ENCODE measurements at regions not wholly inside any gene's neighbourhood (a gene's known extent, or its start where the extent isn't known, plus 50 kb on each side); places are given as distances from the start of the nearest gene placed in this dataset.

GRCh38 chr3:144463911-144464310, 492.3 kb downstream of the DIPK2A start:
- H3K4me2 ChIP-seq (ENCODE audit: insufficient read depth, insufficient read length, low read length) = no peak overlapping the region
- H3K14ac ChIP-seq (ENCODE audit: insufficient read depth, low read length) = no peak overlapping the region
- no peak overlapping the region for H4K5ac ChIP-seq (ENCODE audit: insufficient read length, low read depth, low read length)
- no peak overlapping the region for H2BK12ac ChIP-seq (ENCODE audit: insufficient read length, low read depth, low read length)
- WGBS (ENCODE audit: extremely low coverage, insufficient read length, low lambda C conversion rate) = no CpG with 5 or more reads among the region's 3 CpGs
- no peaks in the 10 kb centered on the region for H4K20me1 ChIP-seq (ENCODE audit: control insufficient read depth, insufficient read depth, insufficient read length)
- TF ChIP-seq, protein P1, sequence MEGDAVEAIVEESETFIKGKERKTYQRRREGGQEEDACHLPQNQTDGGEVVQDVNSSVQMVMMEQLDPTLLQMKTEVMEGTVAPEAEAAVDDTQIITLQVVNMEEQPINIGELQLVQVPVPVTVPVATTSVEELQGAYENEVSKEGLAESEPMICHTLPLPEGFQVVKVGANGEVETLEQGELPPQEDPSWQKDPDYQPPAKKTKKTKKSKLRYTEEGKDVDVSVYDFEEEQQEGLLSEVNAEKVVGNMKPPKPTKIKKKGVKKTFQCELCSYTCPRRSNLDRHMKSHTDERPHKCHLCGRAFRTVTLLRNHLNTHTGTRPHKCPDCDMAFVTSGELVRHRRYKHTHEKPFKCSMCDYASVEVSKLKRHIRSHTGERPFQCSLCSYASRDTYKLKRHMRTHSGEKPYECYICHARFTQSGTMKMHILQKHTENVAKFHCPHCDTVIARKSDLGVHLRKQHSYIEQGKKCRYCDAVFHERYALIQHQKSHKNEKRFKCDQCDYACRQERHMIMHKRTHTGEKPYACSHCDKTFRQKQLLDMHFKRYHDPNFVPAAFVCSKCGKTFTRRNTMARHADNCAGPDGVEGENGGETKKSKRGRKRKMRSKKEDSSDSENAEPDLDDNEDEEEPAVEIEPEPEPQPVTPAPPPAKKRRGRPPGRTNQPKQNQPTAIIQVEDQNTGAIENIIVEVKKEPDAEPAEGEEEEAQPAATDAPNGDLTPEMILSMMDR (conservative IDR thresholded peaks at IDR 0.05) = no peak
- no peak overlapping the region for H3K27ac Mint-ChIP-seq
- no peak overlapping the region for H3K18ac ChIP-seq (ENCODE audit: insufficient read length, low read depth, low read length)
- H3K4me3 Mint-ChIP-seq = no peak overlapping the region
- H3K56ac ChIP-seq (ENCODE audit: insufficient read length, low read depth, low read length) = no peak overlapping the region
- H4K91ac ChIP-seq (ENCODE audit: insufficient read length, low read depth, low read length) = no peak overlapping the region
- H3K4me1 ChIP-seq (ENCODE audit: insufficient read depth, low read length) = no peaks in the 10 kb centered on the region; the same call in 1 of the 2 replicates
- H3K4me1 Mint-ChIP-seq = no peaks in the 10 kb centered on the region
- H2BK5ac ChIP-seq (ENCODE audit: insufficient read length, low read length) = no peak overlapping the region
- H3K23ac ChIP-seq (ENCODE audit: insufficient read length, low read depth, low read length) = no peak overlapping the region
- H3T11ph ChIP-seq (ENCODE audit: low read length) = no peak overlapping the region
- H3K79me1 ChIP-seq (ENCODE audit: insufficient read depth, low read depth, low read length, poor library complexity, severe bottlenecking) = no peaks in the 10 kb centered on the region
- H2AFZ ChIP-seq (ENCODE audit: low read length) = no peak overlapping the region
- H2BK20ac ChIP-seq (ENCODE audit: low read depth, low read length, poor library complexity, severe bottlenecking) = no peak overlapping the region
- no peak overlapping the region for H4K8ac ChIP-seq (replicated peaks; ENCODE audit: insufficient read length, low read depth, low read length)
- no peak overlapping the region for H2BK120ac ChIP-seq (ENCODE audit: low read depth, low read length, poor library complexity, severe bottlenecking)
- no peaks in the 10 kb centered on the region for H3K27me3 Mint-ChIP-seq (ENCODE audit: low read depth)
- no peak overlapping the region for H2AK5ac ChIP-seq (ENCODE audit: insufficient read length, low read length)
- no peaks in the 10 kb centered on the region for H3K27me3 ChIP-seq (ENCODE audit: insufficient read depth, low read length)
- no peak overlapping the region for H2BK15ac ChIP-seq (ENCODE audit: low read depth, low read length)
- no peak overlapping the region for H3K27ac ChIP-seq (ENCODE audit: insufficient read length, low read depth, low read length)
- H3K79me2 ChIP-seq (ENCODE audit: insufficient read depth, low read length) = no peaks in the 10 kb centered on the region
- DNase-seq = no peak
- no peaks in the 10 kb centered on the region for H3K23me2 ChIP-seq (ENCODE audit: insufficient read length, low read depth, low read length, poor library complexity, severe bottlenecking)
- H3K4ac ChIP-seq (ENCODE audit: low read depth, low read length) = no peak overlapping the region
- no peaks in the 10 kb centered on the region; a peak in 1 of 7 replicates for H3K36me3 Mint-ChIP-seq (ENCODE audit: insufficient read depth in 1 of 3, low read depth in 3 of 3)
- no peaks in the 10 kb centered on the region for H3K9me3 ChIP-seq (ENCODE audit: control insufficient read depth, low read depth, low read length)
- H3K9me3 Mint-ChIP-seq = no peaks in the 10 kb centered on the region
- no peak overlapping the region for H3K9ac ChIP-seq (ENCODE audit: extremely low read depth, insufficient read length, low read length)

All from H9 (cell line).